HUES64 (cell line): ENCODE measurements at regions not wholly inside any gene's neighbourhood (a gene's known extent, or its start where the extent isn't known, plus 50 kb on each side); places are given as distances from the start of the nearest gene placed in this dataset.
A peak's percentile ranks its signal among the peaks of the same experiment; 100 is the strongest.

ENCODE experiments used
- H3K27ac ChIP-seq: 2 replicates; pipeline ENCODE4 v1.7.0; 2013; ENCODE audit warnings: low read depth, low read length, inconsistent platforms
- H3K27me3 ChIP-seq: 2 replicates; pipeline ENCODE4 v1.6.1; 2013; ENCODE audit warnings: mild to moderate bottlenecking, low read length; ENCODE audit not compliant: insufficient read depth
- H3K36me3 ChIP-seq: 2 replicates; pipeline ENCODE4 v1.6.1; 2013; ENCODE audit warnings: mild to moderate bottlenecking, low read length; ENCODE audit not compliant: insufficient read depth
- H3K4me1 ChIP-seq: 2 replicates; pipeline ENCODE4 v1.6.1; 2013; ENCODE audit warnings: mild to moderate bottlenecking, low read length, moderate library complexity; ENCODE audit not compliant: insufficient read depth
- H3K4me3 ChIP-seq: 2 replicates; pipeline ENCODE4 v1.5.1; 2013; ENCODE audit warnings: mild to moderate bottlenecking, low read length, moderate library complexity
- H3K9ac ChIP-seq: 2 replicates; pipeline ENCODE4 v1.6.1; 2013; ENCODE audit warnings: mild to moderate bottlenecking, low read depth, low read length
- H3K9me3 ChIP-seq: 2 replicates; pipeline ENCODE4 v1.6.1; 2013; ENCODE audit warnings: low read depth, low read length; ENCODE audit not compliant: insufficient read depth
- whole genome bisulfite sequencing: fragments of 150-250, 120-280 bp; methylation state at CpG from one replicate; pipeline ENCODE4 v1.1.7; 2013; ENCODE audit warnings: missing lambda C conversion rate; 5-methylcytosine and 5-hydroxymethylcytosine counted together

DNA sequence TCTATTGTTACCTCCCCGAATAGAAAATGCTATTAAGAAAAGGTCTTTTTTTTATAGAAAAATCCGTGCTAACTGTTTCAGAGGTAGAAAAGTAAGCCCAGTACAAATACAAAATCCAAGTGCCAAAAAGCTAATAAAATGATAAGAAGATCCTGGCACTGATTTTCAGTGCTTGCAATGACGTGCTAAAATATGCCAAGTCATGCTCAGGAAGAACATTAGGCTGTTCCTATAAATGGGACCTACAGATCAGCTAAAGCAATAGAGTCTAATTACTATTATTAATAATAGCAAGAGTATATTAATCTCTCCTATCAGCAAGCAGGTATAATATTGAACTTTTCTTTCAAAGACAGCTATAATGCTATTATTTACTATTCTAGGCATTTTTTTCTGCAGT, 305.8 kb downstream of the PPARGC1A start:
- Histone ChIP-seq H3K27me3 (no peaks in the 10 kb centered on the region), H3K4me3 (no peak overlapping the region), H3K36me3 (no peaks in the 10 kb centered on the region), H3K9ac (no peak overlapping the region), H3K27ac (peak overlapping the region; percentile 11; the same call in 1 of the 2 replicates), H3K9me3 (no peaks in the 10 kb centered on the region), H3K4me1 (peaks cover 25% of the 10 kb centered on the region)
- WGBS: 88% methylated on average over 3 of the region's 3 CpGs

DNA sequence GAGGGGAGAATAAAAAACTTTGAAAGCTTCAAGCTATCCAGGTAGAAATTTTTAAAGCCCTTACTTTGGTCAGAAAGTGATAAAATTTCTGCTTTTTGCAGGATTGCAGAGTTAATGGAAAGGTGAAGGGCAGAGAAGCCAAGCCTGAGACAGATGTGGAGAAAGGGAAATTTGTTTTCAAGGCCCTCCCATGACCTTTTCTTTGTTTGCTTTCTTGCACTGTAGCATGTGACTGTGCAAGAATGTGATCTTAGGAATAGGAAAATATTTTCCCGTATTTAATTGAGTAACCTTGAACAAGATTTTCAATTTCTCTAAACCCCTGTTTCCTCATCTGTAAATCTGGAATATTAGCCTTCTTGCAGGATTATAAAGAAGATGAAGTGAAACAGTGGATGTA, 307.2 kb downstream of the PPARGC1A start:
- H3K27me3 ChIP-seq: no peaks in the 10 kb centered on the region
- WGBS: no CpG with 5 or more reads among the region's 1 CpG
- H3K9me3 ChIP-seq: no peaks in the 10 kb centered on the region
- no peak overlapping the region for H3K4me3 ChIP-seq
- H3K36me3 ChIP-seq: no peaks in the 10 kb centered on the region
- peaks cover 25% of the 10 kb centered on the region for H3K4me1 ChIP-seq
- H3K9ac ChIP-seq: no peak overlapping the region
- H3K27ac ChIP-seq: no peak overlapping the region

DNA sequence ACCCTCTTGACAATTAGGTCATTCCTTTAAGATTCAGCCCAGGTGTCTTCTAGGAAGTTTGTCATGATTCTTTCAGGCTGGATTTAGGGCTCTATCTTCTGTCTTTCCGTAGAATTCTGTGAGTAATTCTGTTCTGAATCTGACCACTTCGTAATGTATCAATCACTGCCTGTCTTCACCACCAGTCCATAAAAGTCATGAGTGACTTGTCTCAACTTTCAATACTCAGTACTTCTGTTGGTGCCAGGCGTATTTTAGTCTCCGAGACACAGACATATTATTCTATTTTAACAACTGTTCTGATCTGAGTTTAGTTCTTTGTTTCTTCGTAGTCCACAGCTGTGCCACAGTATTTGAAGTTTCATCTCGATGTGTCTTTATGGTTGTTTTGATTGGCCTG, 310.7 kb downstream of the PPARGC1A start:
- Histone ChIP-seq H3K4me1 (peaks cover 24% of the 10 kb centered on the region), H3K9me3 (peaks cover 9% of the 10 kb centered on the region; the same call in 1 of the 2 replicates), H3K9ac (no peak overlapping the region), H3K4me3 (no peak overlapping the region), H3K27ac (no peak overlapping the region), H3K36me3 (no peaks in the 10 kb centered on the region), H3K27me3 (no peaks in the 10 kb centered on the region)
- 95% methylated on average over 6 of the region's 6 CpGs for WGBS

DNA sequence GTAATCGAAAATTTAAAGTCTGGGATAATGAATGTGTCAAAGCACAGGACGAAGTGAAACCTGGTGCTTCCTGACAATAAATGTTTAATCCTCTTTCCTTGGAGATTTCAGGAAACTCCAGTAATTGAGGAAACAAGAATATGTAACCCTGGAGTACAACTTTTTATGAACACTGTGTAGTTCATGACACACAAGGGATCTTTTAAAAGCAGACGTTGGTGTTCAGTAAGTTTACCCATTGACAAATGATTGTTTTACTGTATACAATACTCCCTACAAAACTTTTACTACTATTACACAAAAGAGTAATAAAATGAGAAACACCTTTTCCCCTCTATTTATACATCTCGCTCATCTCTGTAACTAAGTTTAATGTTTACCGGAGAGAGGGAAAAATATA, 312.4 kb downstream of the PPARGC1A start:
- Histone ChIP-seq H3K27me3 (no peaks in the 10 kb centered on the region), H3K9ac (no peak overlapping the region), H3K9me3 (peaks cover 26% of the 10 kb centered on the region), H3K36me3 (no peaks in the 10 kb centered on the region), H3K4me3 (no peak overlapping the region), H3K4me1 (peaks cover 7% of the 10 kb centered on the region; the same call in 1 of the 2 replicates), H3K27ac (no peak overlapping the region)
- WGBS: 96% methylated on average over 5 of the region's 5 CpGs

DNA sequence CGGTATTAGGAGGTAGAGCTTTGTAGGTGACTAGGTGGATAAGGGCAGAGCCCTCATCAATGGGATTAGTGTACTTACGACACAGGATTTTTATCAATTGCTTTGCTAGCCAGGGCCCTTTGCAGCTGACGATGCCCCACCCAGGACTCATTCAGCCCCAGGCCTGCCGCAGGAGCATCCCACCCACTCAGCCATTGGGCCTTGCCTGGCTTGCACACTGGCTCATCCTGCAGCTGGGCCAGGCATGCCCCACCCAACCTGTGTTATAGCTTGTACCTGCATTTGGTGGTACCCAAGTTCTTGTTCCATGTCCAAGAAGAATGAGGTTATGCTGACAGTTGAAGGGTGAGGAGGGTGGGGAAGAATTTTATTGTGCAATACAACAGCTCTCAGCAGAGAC, 317.5 kb downstream of the PPARGC1A start:
- WGBS: 95% methylated on average over 4 of the region's 4 CpGs
- Histone ChIP-seq H3K9me3 (peaks cover 29% of the 10 kb centered on the region), H3K4me1 (0 out of 2 replicates have a peak, but pooled peaks cover 4% of the 10 kb centered on the region), H3K27ac (no peak overlapping the region), H3K4me3 (no peak overlapping the region), H3K27me3 (no peaks in the 10 kb centered on the region), H3K9ac (no peak overlapping the region), H3K36me3 (no peaks in the 10 kb centered on the region)

DNA sequence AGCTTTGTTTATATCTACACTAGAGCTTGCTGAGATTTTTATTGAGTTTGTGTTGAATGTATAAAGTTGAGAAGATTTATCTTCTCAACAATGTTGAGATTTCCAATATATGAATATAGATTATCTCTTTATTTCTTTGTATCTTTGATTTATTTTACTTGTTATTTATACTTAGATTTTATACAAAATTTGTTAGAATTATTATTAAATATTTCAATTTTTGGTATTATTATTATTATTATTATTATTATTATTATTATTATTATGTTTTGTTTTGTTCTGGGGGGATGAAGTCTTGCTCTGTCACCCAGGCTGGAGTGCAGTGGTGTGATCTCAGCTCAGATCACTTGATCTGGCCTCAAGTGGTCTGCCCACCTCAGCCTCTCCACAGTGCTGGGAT, 322.5 kb downstream of the PPARGC1A start:
- no peaks in the 10 kb centered on the region for H3K36me3 ChIP-seq
- no peak overlapping the region for H3K27ac ChIP-seq
- no peak overlapping the region for H3K9ac ChIP-seq
- H3K27me3 ChIP-seq: no peaks in the 10 kb centered on the region
- peaks cover 2% of the 10 kb centered on the region; the same call in 1 of the 2 replicates for H3K9me3 ChIP-seq
- 0 out of 2 replicates have a peak, but pooled peaks cover 4% of the 10 kb centered on the region for H3K4me1 ChIP-seq
- H3K4me3 ChIP-seq: no peak overlapping the region

DNA sequence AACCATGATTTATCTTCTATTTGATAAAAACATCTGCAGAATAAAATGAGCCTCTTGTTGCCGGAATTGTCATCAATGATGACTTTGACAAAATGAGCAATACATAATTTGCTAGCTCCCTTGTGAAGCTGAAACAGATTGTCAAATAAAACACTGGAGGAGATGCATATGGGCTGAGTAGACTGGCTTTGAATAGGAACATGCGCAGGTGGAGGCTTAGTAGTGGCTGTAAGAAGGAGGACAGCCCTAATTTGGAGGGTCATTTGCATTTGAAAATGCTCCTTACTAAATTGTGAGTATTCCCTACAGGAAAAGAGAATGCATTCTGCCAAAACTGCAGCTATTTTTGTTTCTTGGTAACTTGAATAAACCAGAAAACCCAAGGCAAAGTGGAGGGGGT, 329.1 kb downstream of the PPARGC1A start:
- H3K4me3 ChIP-seq: no peak overlapping the region
- peaks cover 26% of the 10 kb centered on the region for H3K4me1 ChIP-seq
- 94% methylated on average over 2 of the region's 2 CpGs for WGBS
- no peaks in the 10 kb centered on the region for H3K9me3 ChIP-seq
- H3K36me3 ChIP-seq: no peaks in the 10 kb centered on the region
- H3K27me3 ChIP-seq: no peaks in the 10 kb centered on the region
- H3K9ac ChIP-seq: no peak overlapping the region
- no peak overlapping the region for H3K27ac ChIP-seq

DNA sequence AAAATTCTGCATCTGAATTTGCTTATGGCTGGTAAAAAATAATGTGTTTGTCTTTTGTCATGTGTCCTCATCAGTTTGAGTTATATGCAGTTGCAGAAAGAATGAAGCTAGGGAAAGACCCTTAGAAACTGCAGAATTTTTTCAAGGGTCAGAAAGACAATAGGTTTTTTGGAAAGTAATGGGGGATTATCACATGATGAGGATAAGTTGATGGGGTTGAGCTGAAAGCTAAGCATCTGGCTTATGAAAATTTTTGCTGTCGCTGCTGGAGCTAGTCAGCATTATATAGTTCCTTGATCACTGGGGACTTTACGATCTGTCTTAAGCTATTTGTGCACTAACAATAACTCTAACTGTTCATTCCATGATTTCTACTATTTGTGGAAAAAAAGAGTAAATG, 331.7 kb downstream of the PPARGC1A start:
- Histone ChIP-seq H3K9me3 (no peaks in the 10 kb centered on the region; the same call in 1 of the 2 replicates), H3K36me3 (no peaks in the 10 kb centered on the region), H3K27me3 (no peaks in the 10 kb centered on the region), H3K9ac (no peak overlapping the region), H3K27ac (no peak overlapping the region), H3K4me3 (no peak overlapping the region), H3K4me1 (peaks cover 26% of the 10 kb centered on the region)
- 89% methylated on average over 2 of the region's 2 CpGs for WGBS

DNA sequence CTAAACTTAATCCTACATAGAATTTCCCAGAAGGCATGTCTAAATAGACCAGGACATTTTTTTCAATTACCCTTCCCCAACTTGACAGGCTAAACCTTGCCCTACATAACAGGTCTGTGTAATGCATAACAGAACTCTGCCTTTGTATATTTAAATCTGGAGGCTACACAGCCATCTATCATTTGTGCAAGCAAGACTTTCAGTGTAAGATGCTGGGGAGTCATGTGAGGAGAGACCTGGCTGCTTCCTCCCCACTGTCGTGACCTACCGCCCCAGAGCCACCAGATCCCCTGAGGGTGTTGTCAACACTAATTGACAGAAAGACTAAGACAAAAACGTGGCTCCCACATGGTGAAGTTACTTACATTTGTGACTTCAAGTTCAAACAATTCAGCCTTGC, 342.2 kb downstream of the PPARGC1A start:
- Histone ChIP-seq H3K27ac (no peak overlapping the region), H3K9me3 (no peaks in the 10 kb centered on the region), H3K4me1 (peaks cover 20% of the 10 kb centered on the region), H3K4me3 (no peak overlapping the region), H3K27me3 (no peaks in the 10 kb centered on the region), H3K36me3 (no peaks in the 10 kb centered on the region), H3K9ac (no peak overlapping the region)
- 78% methylated on average over 3 of the region's 3 CpGs for WGBS

DNA sequence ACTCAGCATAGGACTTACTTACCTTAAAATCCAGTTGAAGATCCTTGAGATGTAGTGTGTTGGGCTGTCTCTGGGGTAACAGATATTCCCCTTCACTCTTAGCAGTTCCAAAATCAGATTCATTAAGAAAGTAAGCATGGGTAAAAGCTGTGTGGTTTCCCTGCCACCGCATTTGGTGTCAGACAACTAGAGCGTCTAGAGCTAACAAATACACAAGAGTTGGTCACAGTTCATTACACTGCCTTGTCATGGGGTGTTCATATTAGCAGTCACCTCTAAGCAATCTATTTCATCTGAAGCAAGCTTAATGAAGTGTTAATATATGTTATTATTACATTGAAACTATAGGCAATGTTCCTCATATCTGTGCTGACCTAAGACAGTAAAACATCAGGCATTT, 342.8 kb downstream of the PPARGC1A start:
- Histone ChIP-seq H3K9ac (no peak overlapping the region), H3K27ac (no peak overlapping the region), H3K27me3 (no peaks in the 10 kb centered on the region), H3K4me1 (peaks cover 20% of the 10 kb centered on the region), H3K4me3 (no peak overlapping the region), H3K36me3 (no peaks in the 10 kb centered on the region), H3K9me3 (no peaks in the 10 kb centered on the region)
- 97% methylated on average over 2 of the region's 2 CpGs for WGBS

DNA sequence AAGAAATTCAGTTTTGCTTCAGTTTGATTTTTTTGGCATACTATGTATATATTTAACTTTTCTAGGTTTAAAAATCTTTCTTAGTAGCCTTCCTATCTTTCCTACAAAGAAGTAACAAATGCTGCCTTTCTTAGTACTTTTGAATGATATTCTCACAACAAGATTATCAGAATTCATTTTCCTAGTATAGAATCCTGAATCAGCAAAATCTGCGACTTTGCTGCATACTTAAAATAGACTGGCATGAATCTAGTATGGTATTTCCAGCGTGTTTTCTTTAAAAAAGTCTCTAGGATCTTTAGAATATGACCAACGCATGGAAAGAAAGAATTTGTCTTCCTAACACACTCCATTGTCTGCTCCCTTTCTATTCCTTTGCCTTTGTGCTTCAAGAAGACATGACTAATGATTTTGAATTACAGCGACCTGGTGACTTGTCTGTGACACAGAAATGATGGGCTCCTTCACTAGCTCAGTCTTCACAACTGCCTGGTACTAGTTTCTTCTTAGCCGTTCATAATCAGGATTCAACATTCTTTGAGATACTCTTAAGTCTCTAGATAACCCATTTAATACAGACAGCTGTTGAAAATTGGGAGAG, 349.8 kb downstream of the PPARGC1A start:
- Histone ChIP-seq H3K9ac (no peak overlapping the region), H3K9me3 (no peaks in the 10 kb centered on the region), H3K27ac (no peak overlapping the region), H3K4me3 (no peak overlapping the region), H3K36me3 (no peaks in the 10 kb centered on the region), H3K27me3 (no peaks in the 10 kb centered on the region), H3K4me1 (no peaks in the 10 kb centered on the region)
- WGBS: 83% methylated on average over 5 of the region's 5 CpGs

DNA sequence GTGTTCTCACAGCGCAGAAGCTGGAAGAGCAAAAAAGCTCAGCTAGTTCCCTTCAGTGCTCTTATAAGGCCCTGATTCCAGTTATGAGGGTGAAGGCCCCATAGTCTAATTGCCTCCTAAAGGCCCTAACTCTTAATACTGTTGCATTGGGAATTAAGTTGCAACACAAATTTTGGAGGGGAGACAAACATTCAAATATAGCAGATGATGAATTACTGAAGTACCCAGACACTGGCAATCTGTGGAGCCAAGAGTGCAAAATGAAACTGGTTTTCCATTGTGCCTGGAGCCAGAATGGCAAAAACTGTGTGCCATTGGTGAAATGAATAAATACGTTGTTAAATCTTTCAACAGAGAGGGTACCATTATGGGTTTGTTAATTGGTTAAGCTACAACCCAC, 356.0 kb downstream of the PPARGC1A start:
- Histone ChIP-seq H3K36me3 (no peaks in the 10 kb centered on the region), H3K27ac (no peak overlapping the region), H3K9ac (no peak overlapping the region), H3K27me3 (no peaks in the 10 kb centered on the region), H3K4me3 (no peak overlapping the region), H3K9me3 (peaks cover 4% of the 10 kb centered on the region; the same call in 1 of the 2 replicates), H3K4me1 (peaks cover 10% of the 10 kb centered on the region; the same call in 1 of the 2 replicates)
- WGBS: 95% methylated on average over 2 of the region's 2 CpGs
